K562 (cell line): ENCODE measurements at regions not wholly inside any gene's neighbourhood (a gene's known extent, or its start where the extent isn't known, plus 50 kb on each side); places are given as distances from the start of the nearest gene placed in this dataset.

ENCODE experiments used
- ATAC-seq: fragments of 200-7000 bp; cut with Tn5 transposase; 3 replicates; pipeline ENCODE4 v1.9.1; 2020; ENCODE audit warnings: moderate library complexity
- BruUV-seq: library from RNA; stranded (reverse); fragments of 400-500 nt; replicated peaks from 2 replicates; lab custom pipeline; 2021; lab: Mats Ljungman, UMichigan
- CTCF ChIA-PET: fragments of 300-600 bp; formaldehyde crosslinking; extraction: SDS; loops from one replicate; lab custom pipeline; 2021; ENCODE audit warnings: low intra/inter-chr PET ratio; lab: Yijun Ruan, JAX
- POLR2A ChIA-PET: fragments of 300-600, 350-650 bp; sonication (Branson Sonifier 250); formaldehyde crosslinking; extraction: SDS; loops from one replicate; lab custom pipeline; 2021; ENCODE audit warnings: antibody characterized with exemption, inconsistent platforms; lab: Yijun Ruan, JAX
- DNase-seq, 4 experiments: peaks; one replicate each; pipeline versions ENCODE4 v3.0.0 to v3.0.0-alpha.2; 2011 to 2018; ENCODE audit warnings: low spot score in 3 of 4, mixed read lengths in 3 of 4; ENCODE audit errors: extremely low read depth in 1 of 4
- FAIRE-seq: peaks from 2 replicates; lab custom pipeline; 2011; peaks lifted over from hg19 to GRCh38; lab: Jason Lieb, UNC
- H2AFZ ChIP-seq: 2 replicates; pipeline ENCODE4 v1.6.0; 2011; ENCODE audit warnings: low read depth, low read length, control low read depth, inconsistent platforms
- H3K27ac ChIP-seq: fragments of 200-600 bp; 3 replicates; pipeline ENCODE4 v1.8.0; 2011; ENCODE audit warnings: low read depth, mild to moderate bottlenecking, control low read depth, inconsistent platforms, low read length, moderate library complexity, mixed read lengths; ENCODE audit errors: extremely low read depth
- H3K27me3 ChIP-seq, 2 experiments: fragments of 300-600 bp in 1 of 2; 2 replicates in 1 of 2; 3 replicates in 1 of 2; pipeline versions ENCODE4 v1.6.0 to v1.8.0; 2011; ENCODE audit warnings: inconsistent platforms in 2 of 2, low read length in 2 of 2, mild to moderate bottlenecking in 1 of 2, mixed read lengths in 1 of 2, moderate library complexity in 1 of 2; ENCODE audit not compliant: control insufficient read depth in 2 of 2, insufficient read depth in 2 of 2
- H3K36me3 ChIP-seq: fragments of 300-600 bp; 3 replicates; pipeline ENCODE4 v1.8.0; 2011; ENCODE audit warnings: mild to moderate bottlenecking, low read length, inconsistent platforms; ENCODE audit not compliant: control insufficient read depth, insufficient read depth
- H3K4me1 ChIP-seq, 2 experiments: fragments of 200-600 bp in 1 of 2; replicated peaks in 1 of 2; 2 replicates in 1 of 2; 3 replicates in 1 of 2; pipeline versions ENCODE4 v1.5.1 to v1.8.0; 2011; ENCODE audit warnings: inconsistent platforms in 2 of 2, low read length in 2 of 2, mild to moderate bottlenecking in 1 of 2, mixed read lengths in 1 of 2, moderate library complexity in 1 of 2; ENCODE audit not compliant: control insufficient read depth in 2 of 2, insufficient read depth in 2 of 2
- H3K4me2 ChIP-seq: 2 replicates; pipeline ENCODE4 v1.6.1; 2011; ENCODE audit warnings: low read length, control low read depth, inconsistent platforms, mixed read lengths; ENCODE audit not compliant: insufficient read depth
- H3K4me3 ChIP-seq: fragments of 200-600 bp; sonication (generic), shearing (Covaris generic); 2 replicates; pipeline ENCODE4 v1.5.1; 2016; ENCODE audit warnings: control low read depth, inconsistent platforms
- H3K79me2 ChIP-seq: fragments of 200-600 bp; 3 replicates; pipeline ENCODE4 v1.8.0; 2011; ENCODE audit warnings: low read length, inconsistent platforms; ENCODE audit not compliant: control insufficient read depth, insufficient read depth
- H3K9ac ChIP-seq, 2 experiments: 2 replicates each; pipeline versions ENCODE4 v1.6.0 to v1.6.1; 2011; ENCODE audit warnings: low read depth in 2 of 2, low read length in 2 of 2, control low read depth in 1 of 2, inconsistent platforms in 1 of 2, mild to moderate bottlenecking in 1 of 2, mixed read lengths in 1 of 2; ENCODE audit not compliant: insufficient read depth in 1 of 2
- H3K9me1 ChIP-seq: one replicate; pipeline ENCODE4 v1.6.0; 2011; ENCODE audit warnings: inconsistent platforms, mild to moderate bottlenecking, low read length, moderate library complexity; ENCODE audit not compliant: control insufficient read depth, insufficient read depth
- H3K9me3 ChIP-seq: replicated peaks from 2 replicates; pipeline ENCODE4 v1.5.1; 2011; ENCODE audit warnings: low read depth, low read length, inconsistent platforms; ENCODE audit not compliant: control insufficient read depth, insufficient read depth
- H4K20me1 ChIP-seq: replicated peaks from 2 replicates; pipeline ENCODE4 v1.6.1; 2011; ENCODE audit warnings: low read length, inconsistent platforms, mixed read lengths; ENCODE audit not compliant: control insufficient read depth, insufficient read depth
- HMG20A ChIP-seq: fragments of 450-650 bp; formaldehyde crosslinking; conservative IDR thresholded peaks from 2 replicates; pipeline ENCODE4 v1.4.0; 2020; ENCODE audit warnings: mild to moderate bottlenecking, mixed read lengths
- HMGN3 ChIP-seq: IDR thresholded peaks from 2 replicates; pipeline ENCODE4 v1.6.1; 2011; ENCODE audit warnings: borderline replicate concordance, low read depth, mild to moderate bottlenecking, mixed read lengths, low read length; ENCODE audit not compliant: insufficient read length; ENCODE audit errors: extremely low read depth
- NR1H2 ChIP-seq: sonication (generic); formaldehyde crosslinking; IDR thresholded peaks from 2 replicates; pipeline ENCODE4 v1.4.0; 2020; ENCODE audit warnings: mild to moderate bottlenecking, missing genetic modification reagents
- POLR2A ChIP-seq: fragments of 450-650 bp; conservative IDR thresholded peaks from 2 replicates; pipeline ENCODE4 v1.6.1; 2016
- RAD21 ChIP-seq, 2 experiments: fragments of 250-450 bp in 1 of 2; fragments of 450-650 bp in 1 of 2; sonication (Bioruptor Pico) in 1 of 2; formaldehyde crosslinking in 1 of 2; IDR thresholded peaks in 1 of 2; conservative IDR thresholded peaks in 1 of 2; 2 replicates each; pipeline versions ENCODE4 v1.4.0 to v1.8.0; 2020 to 2022; ENCODE audit warnings: mild to moderate bottlenecking in 2 of 2, moderate library complexity in 1 of 2
- RBM22 ChIP-seq: fragments of 200-400 bp; formaldehyde crosslinking; IDR thresholded peaks from 2 replicates; pipeline ENCODE4 v1.6.1; 2018; ENCODE audit warnings: low read length, low read depth; ENCODE audit not compliant: poor library complexity, severe bottlenecking
- RCOR1 ChIP-seq, 2 experiments: IDR thresholded peaks; 2 replicates each; pipeline ENCODE4 v1.6.1; 2012; ENCODE audit warnings: low read depth in 2 of 2, low read length in 2 of 2, borderline replicate concordance in 1 of 2, improper control_type of control experiment in 1 of 2
- SAP30 ChIP-seq: fragments of 200-600 bp; sonication (generic); IDR thresholded peaks from 2 replicates; pipeline ENCODE4 v1.6.1; 2012; ENCODE audit warnings: borderline replicate concordance, low read depth, mild to moderate bottlenecking, moderate library complexity, low read length, control low read depth, inconsistent platforms; ENCODE audit not compliant: insufficient read depth, poor library complexity, severe bottlenecking
- SNIP1 ChIP-seq: fragments of 450-650 bp; IDR thresholded peaks from 2 replicates; pipeline ENCODE4 v1.7.1; 2017; ENCODE audit warnings: low read depth, mild to moderate bottlenecking
- ZNF551 ChIP-seq: fragments of 250-450 bp; sonication (Bioruptor Pico); IDR thresholded peaks from 2 replicates; pipeline ENCODE4 v1.5.0; 2021; ENCODE audit warnings: mild to moderate bottlenecking, moderate library complexity
- ZNF780A ChIP-seq: fragments of 250-450 bp; sonication (Bioruptor Pico); IDR thresholded peaks from 2 replicates; pipeline ENCODE4 v1.5.0; 2021; ENCODE audit warnings: mild to moderate bottlenecking
- WGBS: fragments of 100-300 bp; shearing (Covaris generic); methylation state at CpG from one replicate; pipeline ENCODE4 v1.1.6; 2016; ENCODE audit warnings: low coverage, mixed read lengths; ENCODE audit not compliant: insufficient coverage; ENCODE audit errors: missing lambda C conversion rate; 5-methylcytosine and 5-hydroxymethylcytosine counted together
- in situ Hi-C: fragments of 300-500 bp; cut with MboI; formaldehyde crosslinking; loops from 4 replicates; pipeline ENCODE4 v1.15.0; 2018; ENCODE audit warnings: inconsistent platforms, mixed read lengths
- intact Hi-C: fragments of 100-400 bp; cut with micrococcal nuclease; formaldehyde crosslinking; loops from 2 replicates; pipeline ENCODE4 v1.14.2; 2022
- TF ChIP-seq, protein P1 (sequence below), 2 experiments: IDR thresholded peaks; 2 replicates each; pipeline ENCODE4 v1.6.1; 2011; ENCODE audit warnings: borderline replicate concordance in 1 of 2, control low read depth in 1 of 2, low read depth in 1 of 2, low read length in 1 of 2, mild to moderate bottlenecking in 1 of 2, mixed read lengths in 1 of 2, moderate library complexity in 1 of 2; ENCODE audit not compliant: insufficient read depth in 1 of 2, insufficient read length in 1 of 2, poor library complexity in 1 of 2, severe bottlenecking in 1 of 2; ENCODE audit errors: extremely low read depth in 1 of 2
- TF ChIP-seq, protein P2 (sequence below): sonication (generic); formaldehyde crosslinking; IDR thresholded peaks from 2 replicates; pipeline ENCODE4 v1.8.0; 2022; ENCODE audit warnings: missing genetic modification reagents, mild to moderate bottlenecking, moderate library complexity, borderline replicate concordance
- TF ChIP-seq, protein P3 (sequence below): fragments of 450-650 bp; IDR thresholded peaks from 2 replicates; pipeline ENCODE4 v1.7.1; 2018; ENCODE audit warnings: mild to moderate bottlenecking, low read depth; ENCODE audit not compliant: partially characterized antibody

DNA sequence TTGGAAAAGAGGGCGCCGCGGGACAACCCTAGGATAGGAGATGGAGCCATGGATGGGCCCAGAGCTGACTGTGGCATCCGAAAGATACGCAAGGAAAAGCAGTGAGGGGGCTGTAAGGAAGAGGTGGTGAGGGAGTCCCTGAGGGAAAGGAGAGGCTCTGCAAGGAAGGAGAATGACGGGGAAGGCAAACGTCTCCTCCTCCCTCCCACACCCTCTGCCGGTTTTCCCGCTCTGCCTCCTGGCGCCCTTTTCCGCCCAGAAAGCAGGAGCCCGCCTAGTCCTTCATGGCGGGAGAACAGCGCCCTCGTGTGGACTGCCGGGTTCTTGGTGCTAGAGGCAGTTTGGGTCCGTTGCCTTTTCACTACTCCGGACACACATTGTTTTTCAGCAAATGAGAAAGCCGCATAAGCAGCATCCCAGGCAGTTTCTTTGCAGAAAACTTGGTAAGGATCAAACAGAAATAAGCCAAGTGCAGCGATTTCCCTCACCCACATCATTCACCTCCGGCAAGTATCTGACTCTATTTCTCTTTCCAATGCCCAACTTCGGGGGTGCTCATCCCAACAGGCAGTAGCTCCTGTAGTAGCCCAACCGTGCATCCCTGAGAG is 200.4 kb downstream of the INO80D start:
- no peak overlapping the region for H3K4me2 ChIP-seq
- H2AFZ ChIP-seq: 0 out of 2 replicates have a peak overlapping the region, but pooled peaks have one; percentile 45
- 22% methylated on average over 21 of the region's 23 CpGs for WGBS
- H3K27me3 ChIP-seq: peaks cover 0 to 15% of the 10 kb centered on the region in 2 experiments; a peak in 2 of 5 replicates
- intact Hi-C loops: loop anchor here (2.0 to 10.0 kb wide), 3 partner anchors 109 to 1001 kb away; no protein-coding TSS in a partner anchor
- no TSS peak for BruUV-seq
- no peaks in the 10 kb centered on the region for H3K4me1 ChIP-seq
- H3K36me3 ChIP-seq: no peaks in the 10 kb centered on the region
- no peak overlapping the region; a peak in 1 of 4 replicates for H3K9ac ChIP-seq
- H3K9me3 ChIP-seq: no peaks in the 10 kb centered on the region
- ChIA-PET POLR2A (interaction anchor here (0.6 kb wide), 2 partner anchors 11 to 18 kb away, joined by 3 read pairs; no protein-coding TSS in a partner anchor), CTCF (interaction anchor here (0.6 kb wide), 1 partner anchor 119 kb away, joined by 3 read pairs; no protein-coding TSS in a partner anchor)
- H3K9me1 ChIP-seq: no peaks in the 10 kb centered on the region
- peak; percentile 15 for FAIRE-seq
- H3K27ac ChIP-seq: no peak overlapping the region
- no peak overlapping the region for H3K4me3 ChIP-seq
- ATAC-seq: peak; percentile 97
- peak; percentile 71 to 78 (median 73) for DNase-seq
- no peaks in the 10 kb centered on the region for H3K79me2 ChIP-seq
- in situ Hi-C loops: no loop called here
- no peaks in the 10 kb centered on the region for H4K20me1 ChIP-seq
- TF ChIP-seq POLR2A (no peak), ZNF780A (CRISPR knock-in tag) (no peak), RAD21 (CRISPR knock-in tag; conservative IDR thresholded peaks at IDR 0.05 in 1 of 2, IDR thresholded peaks at IDR 0.05 in 1 of 2) (peak; percentile 61 to 75), HMGN3 (no peak), NR1H2 (CRISPR knock-in tag) (no peak), RBM22 (no peak), SNIP1 (no peak), RCOR1 (IDR thresholded peaks at IDR 0.05; ENCODE audit: borderline replicate concordance in 1 of 2, low read depth in 2 of 2, low read length in 2 of 2) (no peak), HMG20A (no peak), SAP30 (no peak), ZNF551 (CRISPR knock-in tag) (no peak)
- TF ChIP-seq, protein P1, sequence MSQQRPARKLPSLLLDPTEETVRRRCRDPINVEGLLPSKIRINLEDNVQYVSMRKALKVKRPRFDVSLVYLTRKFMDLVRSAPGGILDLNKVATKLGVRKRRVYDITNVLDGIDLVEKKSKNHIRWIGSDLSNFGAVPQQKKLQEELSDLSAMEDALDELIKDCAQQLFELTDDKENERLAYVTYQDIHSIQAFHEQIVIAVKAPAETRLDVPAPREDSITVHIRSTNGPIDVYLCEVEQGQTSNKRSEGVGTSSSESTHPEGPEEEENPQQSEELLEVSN (IDR thresholded peaks at IDR 0.05; ENCODE audit: borderline replicate concordance in 1 of 2, extremely low read depth in 1 of 2, insufficient read depth in 1 of 2, insufficient read length in 1 of 2, low read depth in 1 of 2, low read length in 1 of 2, poor library complexity in 1 of 2, severe bottlenecking in 1 of 2): peak; percentile 40 to 83
- TF ChIP-seq, protein P2, sequence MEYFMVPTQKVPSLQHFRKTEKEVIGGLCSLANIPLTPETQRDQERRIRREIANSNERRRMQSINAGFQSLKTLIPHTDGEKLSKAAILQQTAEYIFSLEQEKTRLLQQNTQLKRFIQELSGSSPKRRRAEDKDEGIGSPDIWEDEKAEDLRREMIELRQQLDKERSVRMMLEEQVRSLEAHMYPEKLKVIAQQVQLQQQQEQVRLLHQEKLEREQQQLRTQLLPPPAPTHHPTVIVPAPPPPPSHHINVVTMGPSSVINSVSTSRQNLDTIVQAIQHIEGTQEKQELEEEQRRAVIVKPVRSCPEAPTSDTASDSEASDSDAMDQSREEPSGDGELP (CRISPR knock-in tag): no peak
- TF ChIP-seq, protein P3, sequence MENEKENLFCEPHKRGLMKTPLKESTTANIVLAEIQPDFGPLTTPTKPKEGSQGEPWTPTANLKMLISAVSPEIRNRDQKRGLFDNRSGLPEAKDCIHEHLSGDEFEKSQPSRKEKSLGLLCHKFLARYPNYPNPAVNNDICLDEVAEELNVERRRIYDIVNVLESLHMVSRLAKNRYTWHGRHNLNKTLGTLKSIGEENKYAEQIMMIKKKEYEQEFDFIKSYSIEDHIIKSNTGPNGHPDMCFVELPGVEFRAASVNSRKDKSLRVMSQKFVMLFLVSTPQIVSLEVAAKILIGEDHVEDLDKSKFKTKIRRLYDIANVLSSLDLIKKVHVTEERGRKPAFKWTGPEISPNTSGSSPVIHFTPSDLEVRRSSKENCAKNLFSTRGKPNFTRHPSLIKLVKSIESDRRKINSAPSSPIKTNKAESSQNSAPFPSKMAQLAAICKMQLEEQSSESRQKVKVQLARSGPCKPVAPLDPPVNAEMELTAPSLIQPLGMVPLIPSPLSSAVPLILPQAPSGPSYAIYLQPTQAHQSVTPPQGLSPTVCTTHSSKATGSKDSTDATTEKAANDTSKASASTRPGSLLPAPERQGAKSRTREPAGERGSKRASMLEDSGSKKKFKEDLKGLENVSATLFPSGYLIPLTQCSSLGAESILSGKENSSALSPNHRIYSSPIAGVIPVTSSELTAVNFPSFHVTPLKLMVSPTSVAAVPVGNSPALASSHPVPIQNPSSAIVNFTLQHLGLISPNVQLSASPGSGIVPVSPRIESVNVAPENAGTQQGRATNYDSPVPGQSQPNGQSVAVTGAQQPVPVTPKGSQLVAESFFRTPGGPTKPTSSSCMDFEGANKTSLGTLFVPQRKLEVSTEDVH: peak; percentile 72
